Parathyroid adenoma (tissue), 2 donors: ENCODE measurements at regions not wholly inside any gene's neighbourhood (a gene's known extent, or its start where the extent isn't known, plus 50 kb on each side); places are given as distances from the start of the nearest gene placed in this dataset.

Experiments used
- H2AFZ ChIP-seq: fragments of 300-600 bp; sonication (generic); one replicate; pipeline ENCODE4 v1.7.0; 2017; ENCODE audit warnings: antibody characterized with exemption, mild to moderate bottlenecking
- H3K27ac ChIP-seq: fragments of 300-600 bp; sonication (generic); one replicate; pipeline ENCODE4 v1.7.0; 2017
- H3K27me3 ChIP-seq: fragments of 300-600 bp; sonication (generic); one replicate; pipeline ENCODE4 v1.7.0; 2017; ENCODE audit warnings: low read length; ENCODE audit not compliant: control insufficient read depth, insufficient read depth
- H3K36me3 ChIP-seq: fragments of 300-600 bp; sonication (generic); one replicate; pipeline ENCODE4 v1.7.0; 2017; ENCODE audit warnings: low read length; ENCODE audit not compliant: control insufficient read depth, insufficient read depth
- H3K4me1 ChIP-seq: fragments of 300-600 bp; sonication (generic); one replicate; pipeline ENCODE4 v1.7.0; 2017; ENCODE audit warnings: control low read depth
- H3K4me2 ChIP-seq: fragments of 300-600 bp; sonication (generic); one replicate; pipeline ENCODE4 v1.7.0; 2017; ENCODE audit warnings: low read length
- H3K4me3 ChIP-seq: fragments of 300-600 bp; sonication (generic); one replicate; pipeline ENCODE4 v1.7.0; 2017; ENCODE audit warnings: low read depth, low read length
- H3K79me2 ChIP-seq: fragments of 300-600 bp; sonication (generic); one replicate; pipeline ENCODE4 v1.7.0; 2017; ENCODE audit warnings: control low read depth
- H3K9ac ChIP-seq: fragments of 300-600 bp; sonication (generic); one replicate; pipeline ENCODE4 v1.7.0; 2017; ENCODE audit warnings: mild to moderate bottlenecking
- H3K9me3 ChIP-seq: fragments of 300-600 bp; sonication (generic); one replicate; pipeline ENCODE4 v1.7.0; 2017; ENCODE audit warnings: low read length; ENCODE audit not compliant: control insufficient read depth
- CTCF ChIP-seq: fragments of 300-600 bp; sonication (generic); IDR thresholded peaks from one replicate; pipeline ENCODE4 v1.7.0; 2017; ENCODE audit warnings: antibody characterized with exemption, mild to moderate bottlenecking
- donor health status: primary hyperparathyroidism.

DNA sequence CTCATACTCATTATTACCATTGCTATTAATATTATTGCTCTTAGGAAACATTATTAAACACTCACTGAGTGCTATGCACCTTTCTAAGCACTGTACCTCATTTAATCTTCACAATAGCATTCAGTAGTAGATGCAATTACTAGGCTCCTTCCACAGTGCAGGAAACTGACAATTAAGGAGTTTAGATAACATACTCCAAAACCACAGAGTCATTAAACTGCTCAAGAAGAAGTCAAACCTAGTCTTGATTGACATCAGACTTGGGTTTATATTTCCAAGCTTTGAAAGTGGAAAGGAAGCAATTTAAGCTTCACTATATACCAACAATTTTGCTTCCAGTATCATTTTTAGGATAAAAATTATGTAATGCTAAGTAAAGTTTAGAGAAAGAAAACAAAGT, 490.1 kb upstream of the ARRDC4 start:
- no peaks in the 10 kb centered on the region for H3K9me3 ChIP-seq
- no peaks in the 10 kb centered on the region for H3K27me3 ChIP-seq
- H3K36me3 ChIP-seq, result no peaks in the 10 kb centered on the region
- no peaks in the 10 kb centered on the region for H3K4me1 ChIP-seq
- no peak for TF ChIP-seq CTCF
- no peak overlapping the region for H3K4me3 ChIP-seq
- no peak overlapping the region for H3K9ac ChIP-seq
- no peak overlapping the region for H3K27ac ChIP-seq
- H2AFZ ChIP-seq, result no peak overlapping the region
- H3K79me2 ChIP-seq, result no peaks in the 10 kb centered on the region
- no peak overlapping the region for H3K4me2 ChIP-seq

DNA sequence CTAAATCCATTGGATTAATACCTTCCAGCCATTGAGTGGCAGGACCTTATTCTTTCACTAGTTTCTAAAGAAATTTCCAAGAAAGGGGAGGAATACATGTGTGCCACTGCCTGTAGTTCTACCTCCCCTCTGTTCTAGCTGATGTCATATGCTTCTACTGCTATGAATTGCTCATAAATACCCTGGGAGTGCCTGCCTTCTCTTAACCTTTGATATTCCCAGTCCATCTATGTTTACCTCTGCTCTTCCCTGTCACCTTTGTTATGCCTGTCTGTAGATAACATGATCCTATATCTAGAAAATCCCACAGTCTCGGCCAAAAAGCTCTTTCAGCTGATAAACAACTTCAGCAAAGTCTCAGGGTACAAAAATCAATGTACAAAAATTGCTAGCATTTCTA, 486.9 kb upstream of the ARRDC4 start:
- no peaks in the 10 kb centered on the region for H3K79me2 ChIP-seq
- no peak overlapping the region for H3K9ac ChIP-seq
- no peak for TF ChIP-seq CTCF
- no peaks in the 10 kb centered on the region for H3K4me1 ChIP-seq
- no peak overlapping the region for H3K27ac ChIP-seq
- no peak overlapping the region for H3K4me3 ChIP-seq
- no peak overlapping the region for H3K4me2 ChIP-seq
- no peaks in the 10 kb centered on the region for H3K36me3 ChIP-seq
- no peaks in the 10 kb centered on the region for H3K27me3 ChIP-seq
- H3K9me3 ChIP-seq, result no peaks in the 10 kb centered on the region
- no peak overlapping the region for H2AFZ ChIP-seq

GRCh38 chr15:97479957-97480356, 480.5 kb upstream of the ARRDC4 start:
- no peak for TF ChIP-seq CTCF
- no peak overlapping the region for H3K27ac ChIP-seq
- H3K79me2 ChIP-seq, result no peaks in the 10 kb centered on the region
- no peaks in the 10 kb centered on the region for H3K27me3 ChIP-seq
- no peak overlapping the region for H3K4me2 ChIP-seq
- H3K9ac ChIP-seq, result no peak overlapping the region
- H3K9me3 ChIP-seq, result peaks cover 5% of the 10 kb centered on the region
- no peaks in the 10 kb centered on the region for H3K4me1 ChIP-seq
- no peak overlapping the region for H3K4me3 ChIP-seq
- H3K36me3 ChIP-seq, result no peaks in the 10 kb centered on the region
- no peak overlapping the region for H2AFZ ChIP-seq

DNA sequence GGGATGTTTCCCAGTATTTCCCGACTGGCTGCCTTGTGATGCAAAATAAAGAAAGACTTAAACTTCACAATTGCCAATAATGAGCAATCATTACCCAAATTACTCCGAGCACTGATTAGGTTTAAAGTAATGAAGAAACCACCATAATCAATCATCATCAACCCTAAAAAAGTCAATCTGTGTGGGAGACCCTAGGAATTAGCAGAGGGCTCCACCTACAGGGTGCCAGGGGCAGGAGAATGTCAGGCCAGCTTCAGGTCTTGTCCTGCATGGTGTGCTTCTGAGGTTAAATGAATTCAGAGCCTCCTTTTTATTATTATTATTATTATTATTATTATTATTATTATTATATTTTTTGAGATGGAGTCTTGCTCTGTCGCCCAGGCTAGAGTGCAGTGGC, 478.0 kb upstream of the ARRDC4 start:
- Histone ChIP-seq H3K9me3 (peaks cover 5% of the 10 kb centered on the region), H3K27me3 (no peaks in the 10 kb centered on the region), H3K4me1 (no peaks in the 10 kb centered on the region), H3K36me3 (no peaks in the 10 kb centered on the region), H3K9ac (no peak overlapping the region), H2AFZ (no peak overlapping the region), H3K27ac (no peak overlapping the region), H3K4me3 (no peak overlapping the region), H3K4me2 (no peak overlapping the region), H3K79me2 (no peaks in the 10 kb centered on the region)
- TF ChIP-seq CTCF, result no peak

DNA sequence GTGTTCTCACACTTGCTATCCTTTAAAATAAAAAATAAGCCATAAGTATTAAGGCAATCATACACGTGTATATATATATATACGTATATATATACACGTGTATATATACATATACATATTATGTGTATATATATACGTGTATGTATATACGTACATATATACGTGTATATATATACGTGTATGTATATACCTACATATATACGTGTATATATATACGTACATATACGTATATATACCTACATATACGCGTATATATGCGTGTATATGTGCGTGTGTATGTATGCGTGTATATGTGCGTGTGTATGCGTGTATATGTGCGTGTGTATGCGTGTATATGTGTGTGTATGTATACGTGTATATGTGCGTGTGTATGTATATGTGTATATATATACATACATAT, 477.3 kb upstream of the ARRDC4 start:
- H3K4me3 ChIP-seq, result no peak overlapping the region
- no peaks in the 10 kb centered on the region for H3K36me3 ChIP-seq
- H2AFZ ChIP-seq, result no peak overlapping the region
- H3K27me3 ChIP-seq, result no peaks in the 10 kb centered on the region
- no peak for TF ChIP-seq CTCF
- no peak overlapping the region for H3K4me2 ChIP-seq
- no peaks in the 10 kb centered on the region for H3K4me1 ChIP-seq
- H3K9me3 ChIP-seq, result peaks cover 5% of the 10 kb centered on the region
- H3K9ac ChIP-seq, result no peak overlapping the region
- H3K27ac ChIP-seq, result no peak overlapping the region
- no peaks in the 10 kb centered on the region for H3K79me2 ChIP-seq
